ENCODE measurements at regions not wholly inside any gene's neighbourhood (a gene's known extent, or its start where the extent isn't known, plus 50 kb on each side); places are given as distances from the start of the nearest gene placed in this dataset.
A peak's percentile ranks its signal among the peaks of the same experiment; 100 is the strongest.

- DNase-seq, result no peak
Measured at GRCh38 chr14:100659345-100660001, 67.2 kb upstream of the DLK1 start.

- DNase-seq, result no peak
Measured at GRCh38 chr14:100660498-100660881, 66.2 kb upstream of the DLK1 start.

- no peak for DNase-seq
Measured at GRCh38 chr14:100660882-100661635, 65.6 kb upstream of the DLK1 start.

DNA sequence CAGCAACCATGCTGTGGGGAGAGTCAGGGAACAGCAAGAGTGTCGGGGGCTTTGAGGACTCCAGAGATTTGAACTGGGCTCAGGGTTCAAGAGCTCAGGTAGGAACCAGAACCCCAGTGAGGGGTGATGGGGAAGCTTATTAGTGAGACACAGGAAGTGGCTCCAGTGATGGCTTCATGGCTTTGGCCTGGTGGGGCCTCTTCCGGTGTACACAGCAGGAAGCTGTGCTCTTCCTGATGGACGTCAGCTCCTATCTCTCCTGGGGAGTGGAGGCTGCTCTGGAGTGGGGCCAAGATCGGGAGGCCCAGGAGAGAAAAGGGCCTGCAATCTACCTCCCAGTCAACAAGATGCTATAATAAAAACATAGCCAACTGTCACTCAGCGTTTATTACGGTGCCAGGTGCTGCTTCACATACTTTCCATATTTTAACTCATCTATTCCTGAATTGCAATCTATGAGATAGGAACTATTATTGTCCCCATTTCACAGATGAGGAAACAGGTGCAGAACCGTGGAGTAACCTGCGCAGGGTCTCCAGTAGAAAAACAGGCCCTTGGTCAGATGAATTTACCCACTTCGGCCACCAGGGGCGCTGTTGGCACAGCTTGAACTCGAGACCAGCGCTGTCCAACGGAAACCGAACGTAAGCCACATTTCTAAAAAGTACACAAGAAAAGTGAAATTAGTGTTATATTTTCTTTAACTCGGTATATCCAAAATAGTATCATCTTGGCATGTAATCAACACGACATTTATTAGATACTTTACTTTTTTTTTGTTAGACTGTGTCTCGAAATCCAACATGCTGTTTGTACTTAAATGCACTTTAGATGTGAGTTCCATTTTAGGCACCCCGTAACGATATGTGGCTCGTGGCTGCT, 63.6 kb upstream of the DLK1 start:
- DNase-seq, result peak; percentile 70

- no peak for DNase-seq
Measured at GRCh38 chr14:100663761-100664052, 63.0 kb upstream of the DLK1 start.

DNA sequence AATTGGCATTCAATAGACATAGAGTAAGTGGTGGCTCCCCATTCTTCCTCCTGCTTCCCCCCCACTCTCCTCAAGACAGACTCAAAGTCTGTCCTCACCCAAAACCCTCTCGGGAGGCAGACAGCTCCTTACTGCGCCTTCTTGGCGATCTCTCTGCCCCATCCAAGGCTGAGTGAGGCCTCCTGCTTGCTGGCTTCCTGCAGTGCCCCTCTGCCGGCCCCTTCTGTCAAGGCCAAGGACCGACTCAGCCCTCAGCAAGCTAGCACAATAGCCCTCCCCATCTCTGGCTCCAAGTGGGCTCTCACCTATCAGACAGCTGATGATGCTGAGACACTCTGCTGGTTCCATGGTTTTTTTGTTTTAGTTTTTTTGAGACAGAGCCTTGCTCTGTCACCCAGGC, 62.5 kb upstream of the DLK1 start:
- no peak for DNase-seq

- DNase-seq, result no peak
Measured at GRCh38 chr14:100664841-100665510, 61.7 kb upstream of the DLK1 start.

DNA sequence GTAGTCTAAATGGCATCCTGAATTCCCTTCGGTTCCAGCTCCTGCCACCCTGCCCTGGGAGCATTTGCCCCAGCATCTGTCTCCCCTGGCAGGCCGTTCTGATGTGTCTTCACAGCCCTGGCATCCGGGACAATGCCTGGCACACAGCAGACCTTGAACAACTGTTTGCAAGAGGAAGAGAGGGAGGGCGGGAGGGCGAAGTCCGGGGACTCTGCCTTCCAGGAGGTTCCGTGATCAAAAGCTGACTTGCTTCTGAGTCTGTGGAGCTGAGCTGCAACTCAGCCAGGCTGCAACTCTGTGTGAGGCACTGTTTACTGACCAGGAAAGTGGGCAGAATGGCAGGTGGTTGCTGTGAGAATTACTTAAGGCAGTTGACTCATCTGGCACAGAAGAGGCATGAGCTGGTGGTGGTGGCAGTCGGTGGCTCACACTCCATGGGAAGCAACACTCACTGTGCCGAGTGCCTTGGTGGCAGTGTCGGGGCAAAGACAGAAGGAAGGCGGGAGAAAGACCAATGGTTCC, 61.1 kb upstream of the DLK1 start:
- DNase-seq, result no peak

- no peak for DNase-seq
Measured at GRCh38 chr14:100666403-100666802, 60.3 kb upstream of the DLK1 start.

GRCh38 chr14:100666851-100667250, 59.8 kb upstream of the DLK1 start:
- DNase-seq, result no peak

GRCh38 chr14:100667656-100668055, 59.0 kb upstream of the DLK1 start:
- DNase-seq, result no peak

- no peak for DNase-seq
Measured at GRCh38 chr14:100668352-100668751, 58.3 kb upstream of the DLK1 start.

DNA sequence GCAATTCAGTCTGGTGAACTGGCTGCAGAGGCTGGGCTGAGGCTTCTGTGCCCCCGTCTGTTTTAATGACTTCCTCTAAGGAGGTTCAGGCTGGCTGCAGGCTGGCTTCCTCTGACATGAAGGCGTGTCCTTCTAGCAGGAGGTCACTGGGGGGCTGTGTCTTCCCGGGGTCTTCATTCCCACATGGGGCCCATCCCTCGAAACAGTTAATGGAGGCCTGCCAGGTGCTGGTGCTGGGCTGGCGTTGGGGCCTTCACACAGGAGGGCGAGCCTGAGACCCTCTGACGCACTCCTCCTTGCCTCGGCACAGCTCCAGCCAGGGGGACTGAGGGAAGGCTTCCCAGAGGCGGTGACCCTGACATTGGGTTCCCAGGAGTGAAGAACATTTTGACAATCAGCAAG, 57.7 kb upstream of the DLK1 start:
- DNase-seq, result no peak

DNA sequence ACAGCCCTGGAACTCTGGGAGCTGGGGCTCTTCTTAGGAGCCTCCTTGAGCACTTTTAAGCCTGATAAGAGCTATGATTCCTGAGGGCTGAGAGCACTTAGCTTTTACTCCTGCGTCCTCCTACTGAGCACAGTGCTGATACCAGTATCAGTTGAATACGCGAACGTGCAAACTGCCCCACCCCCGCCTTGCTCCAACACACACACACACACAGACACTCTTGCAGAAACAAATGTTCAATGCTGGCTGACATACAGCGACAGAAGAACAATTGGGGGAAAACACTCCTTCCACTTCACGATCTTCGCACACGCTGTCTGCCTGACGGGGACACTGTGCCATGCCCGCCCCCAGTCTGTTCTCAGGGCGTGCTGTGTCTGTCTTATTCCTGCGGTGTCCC, 57.2 kb upstream of the DLK1 start:
- DNase-seq, result no peak

GRCh38 chr14:100670017-100670752, 56.5 kb upstream of the DLK1 start:
- no peak for DNase-seq

- peak; percentile 73 for DNase-seq
Measured at GRCh38 chr14:100670753-100671049, 56.0 kb upstream of the DLK1 start.

- DNase-seq, result no peak
Measured at GRCh38 chr14:100671386-100671901, 55.2 kb upstream of the DLK1 start.

DNA sequence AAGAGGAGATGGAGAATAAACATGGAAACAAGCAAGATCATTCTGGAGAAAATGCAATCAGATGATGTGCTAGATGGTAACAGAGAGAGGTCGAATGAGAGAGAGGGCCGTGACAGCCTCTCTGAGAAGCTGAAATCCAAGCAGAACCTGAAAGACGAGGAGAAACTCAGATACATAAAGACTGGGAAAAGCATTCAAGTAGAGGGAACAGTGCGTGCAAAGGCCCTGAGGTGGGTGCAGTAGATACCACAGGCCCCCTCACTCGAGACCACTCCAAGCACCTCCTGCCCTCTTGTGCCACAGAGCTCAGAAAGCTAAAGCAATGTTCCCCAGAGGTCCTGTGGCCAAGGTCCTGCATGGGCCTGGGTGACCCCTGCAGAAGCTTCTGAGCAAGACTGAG, 54.8 kb upstream of the DLK1 start:
- no peak for DNase-seq

GRCh38 chr14:100673085-100673806, 53.4 kb upstream of the DLK1 start:
- DNase-seq, result peak; percentile 98

- DNase-seq, result no peak
Measured at GRCh38 chr14:100673807-100674154, 52.9 kb upstream of the DLK1 start.

- no peak for DNase-seq
Measured at GRCh38 chr14:100674428-100674827, 52.3 kb upstream of the DLK1 start.

Data from NCI-H748 treated with DMSO at 0.1 percent for 48 hours (cell line).